GM12878 (cell line): ENCODE measurements at regions not wholly inside any gene's neighbourhood (a gene's known extent, or its start where the extent isn't known, plus 50 kb on each side); places are given as distances from the start of the nearest gene placed in this dataset.
A peak's percentile ranks its signal among the peaks of the same experiment; 100 is the strongest.

Experiments
- ATAC-seq: fragments of 200-7000 bp; cut with Tn5 transposase; 3 replicates; pipeline ENCODE4 v1.9.1; 2020; ENCODE audit warnings: mild to moderate bottlenecking, moderate library complexity
- BruUV-seq: library from RNA; stranded (reverse); fragments of 400-500 nt; replicated peaks from 2 replicates; lab custom pipeline; 2021; lab: Mats Ljungman, UMichigan
- CTCF ChIA-PET: fragments of 300-600 bp; sonication (Branson Sonifier 250); formaldehyde crosslinking; extraction: SDS; loops from one replicate; lab custom pipeline; 2021; ENCODE audit warnings: inconsistent platforms; lab: Yijun Ruan, JAX
- POLR2A ChIA-PET: fragments of 350-600 bp; formaldehyde crosslinking; extraction: SDS; loops from one replicate; lab custom pipeline; 2021; ENCODE audit warnings: inconsistent platforms; lab: Charles Lee
- RAD21 ChIA-PET: fragments of 300-600 bp; sonication (Branson Sonifier 250); formaldehyde crosslinking; loops from one replicate; lab custom pipeline; 2023; ENCODE audit warnings: antibody characterized with exemption; ENCODE audit not compliant: unreplicated experiment; lab: Charles Lee
- SMC1A ChIA-PET: fragments of 300-600 bp; sonication (Branson Sonifier 250); formaldehyde crosslinking; loops from one replicate; lab custom pipeline; 2023; ENCODE audit not compliant: unreplicated experiment, uncharacterized antibody; lab: Charles Lee
- DNase-seq: peaks from one replicate; pipeline ENCODE4 v3.0.0-alpha.2; 2011; ENCODE audit warnings: low read depth, low spot score
- FAIRE-seq: peaks from 3 replicates; lab custom pipeline; 2011; peaks lifted over from hg19 to GRCh38; lab: Jason Lieb, UNC
- H2AFZ ChIP-seq: 2 replicates; pipeline ENCODE4 v1.6.0; 2011; ENCODE audit warnings: low read depth, low read length, control low read depth; ENCODE audit not compliant: control insufficient read depth
- H3K27ac ChIP-seq: 2 replicates; pipeline ENCODE4 v1.5.1; 2011; ENCODE audit warnings: control low read depth; ENCODE audit not compliant: control insufficient read depth, insufficient read depth
- H3K27me3 ChIP-seq, 2 experiments: replicated peaks in 1 of 2; 2 replicates each; pipeline versions ENCODE4 v1.6.0 to v1.6.1; 2011; ENCODE audit warnings: low read length in 1 of 2; ENCODE audit not compliant: control insufficient read depth in 2 of 2, insufficient read depth in 2 of 2
- H3K36me3 ChIP-seq, 2 experiments: 2 replicates each; pipeline ENCODE4 v1.5.1; 2011; ENCODE audit warnings: low read length in 1 of 2; ENCODE audit not compliant: control insufficient read depth in 2 of 2, insufficient read depth in 2 of 2
- H3K4me1 ChIP-seq: 2 replicates; pipeline ENCODE4 v1.6.1; 2011; ENCODE audit warnings: mild to moderate bottlenecking, low read length, moderate library complexity, mixed read lengths; ENCODE audit not compliant: control insufficient read depth, insufficient read depth
- H3K4me2 ChIP-seq: 2 replicates; pipeline ENCODE4 v1.6.0; 2011; ENCODE audit warnings: control low read depth; ENCODE audit not compliant: control insufficient read depth, insufficient read depth
- H3K4me3 ChIP-seq: fragments of 200-600 bp; sonication (generic); 2 replicates; pipeline ENCODE4 v1.5.1; 2016
- H3K79me2 ChIP-seq: 2 replicates; pipeline ENCODE4 v1.6.0; 2011; ENCODE audit warnings: low read length; ENCODE audit not compliant: control insufficient read depth, insufficient read depth
- H3K9ac ChIP-seq: 2 replicates; pipeline ENCODE4 v1.8.0; 2011; ENCODE audit warnings: low read length, control low read depth, mixed read lengths; ENCODE audit not compliant: control insufficient read depth, insufficient read depth
- H3K9me3 ChIP-seq: replicated peaks from 3 replicates; pipeline ENCODE4 v1.5.1; 2011; ENCODE audit warnings: mild to moderate bottlenecking, low read length; ENCODE audit not compliant: control insufficient read depth, insufficient read depth
- H4K20me1 ChIP-seq: 2 replicates; pipeline ENCODE4 v1.6.0; 2011; ENCODE audit not compliant: control insufficient read depth, insufficient read depth
- BCL11A ChIP-seq: IDR thresholded peaks from 2 replicates; pipeline ENCODE4 v1.6.1; 2011; ENCODE audit warnings: low read depth, low read length
- CBX5 ChIP-seq: sonication (generic); IDR thresholded peaks from 2 replicates; pipeline ENCODE4 v1.6.1; 2016; ENCODE audit warnings: low read depth, moderate library complexity, mild to moderate bottlenecking, inconsistent platforms
- HDAC6 ChIP-seq: fragments of 200-600 bp; sonication (generic); IDR thresholded peaks from one replicate; pipeline ENCODE4 v1.8.0; 2017; ENCODE audit warnings: antibody characterized with exemption; ENCODE audit not compliant: unreplicated experiment
- IKZF1 ChIP-seq: fragments of 450-650 bp; conservative IDR thresholded peaks from 2 replicates; pipeline ENCODE4 v1.6.1; 2017; ENCODE audit warnings: antibody characterized with exemption, mild to moderate bottlenecking
- MXI1 ChIP-seq: fragments of 150-350 bp; IDR thresholded peaks from 2 replicates; pipeline ENCODE4 v1.6.1; 2011; ENCODE audit warnings: low read depth, mild to moderate bottlenecking, inconsistent platforms, low read length, improper control_type of control experiment
- PBX3 ChIP-seq: IDR thresholded peaks from 2 replicates; pipeline ENCODE4 v1.6.1; 2011; ENCODE audit warnings: mild to moderate bottlenecking, low read depth, low read length, moderate library complexity; ENCODE audit not compliant: insufficient replicate concordance
- POLR2AphosphoS2 ChIP-seq: IDR thresholded peaks from 2 replicates; pipeline ENCODE4 v1.6.1; 2011; ENCODE audit warnings: low read depth, mild to moderate bottlenecking, low read length, improper control_type of control experiment, moderate library complexity
- RAD21 ChIP-seq: IDR thresholded peaks from 2 replicates; pipeline ENCODE4 v1.6.1; 2011; ENCODE audit warnings: mild to moderate bottlenecking, low read depth, low read length, moderate library complexity; ENCODE audit not compliant: insufficient read depth
- RELA ChIP-seq: fragments of 450-650 bp; IDR thresholded peaks from 2 replicates; pipeline ENCODE4 v1.8.0; 2014; ENCODE audit warnings: borderline replicate concordance; ENCODE audit not compliant: partially characterized antibody
- SPI1 ChIP-seq: IDR thresholded peaks from 2 replicates; pipeline ENCODE4 v1.6.1; 2011; ENCODE audit warnings: low read depth, mild to moderate bottlenecking, low read length, moderate library complexity, borderline replicate concordance; ENCODE audit not compliant: insufficient read depth
- SRF ChIP-seq, 2 experiments: IDR thresholded peaks; 2 replicates each; pipeline ENCODE4 v1.6.1; 2011; ENCODE audit warnings: low read depth in 2 of 2, low read length in 2 of 2, mild to moderate bottlenecking in 1 of 2, moderate library complexity in 1 of 2
- STAT1 ChIP-seq: fragments of 450-650 bp; conservative IDR thresholded peaks from 2 replicates; pipeline ENCODE4 v1.6.1; 2014; ENCODE audit warnings: antibody characterized with exemption, mild to moderate bottlenecking
- TCF12 ChIP-seq: IDR thresholded peaks from 2 replicates; pipeline ENCODE4 v1.6.1; 2011; ENCODE audit warnings: low read depth, mild to moderate bottlenecking, low read length
- ZNF274 ChIP-seq: IDR thresholded peaks from one replicate; pipeline ENCODE4 v1.8.0; 2011; ENCODE audit not compliant: insufficient read length, insufficient read depth
- WGBS: methylation state at CpG from one replicate; pipeline ENCODE4 v1.1.6; 2016; ENCODE audit warnings: low lambda C conversion rate; ENCODE audit not compliant: insufficient replicate concordance, insufficient coverage; ENCODE audit errors: missing lambda C conversion rate; 5-methylcytosine and 5-hydroxymethylcytosine counted together
- in situ Hi-C: fragments of 300-500 bp; cut with MboI; formaldehyde crosslinking; loops from 9 replicates; pipeline ENCODE4 v1.14.3; 2018; ENCODE audit warnings: mixed read lengths
- intact Hi-C: fragments of 100-400 bp; cut with micrococcal nuclease; formaldehyde crosslinking; loops from one replicate; pipeline ENCODE4 v1.14.2; 2022; ENCODE audit not compliant: unreplicated experiment
- TF ChIP-seq, protein P1 (sequence below): fragments of 450-650 bp; IDR thresholded peaks from 2 replicates; pipeline ENCODE4 v1.6.1; 2014; ENCODE audit warnings: mild to moderate bottlenecking

GRCh38 chrX:63918611-63919010 lies 133.6 kb upstream of the ARHGEF9 start:
- H3K4me2 ChIP-seq = no peak overlapping the region
- H2AFZ ChIP-seq = no peak overlapping the region
- no peak for ATAC-seq
- ChIA-PET RAD21 (no interaction called here), POLR2A (no interaction called here), SMC1A (no interaction called here), CTCF (interaction anchor here (1.2 kb wide), 1 partner anchor 498 kb away, joined by 3 read pairs; no protein-coding TSS in a partner anchor)
- no peak overlapping the region for H3K4me3 ChIP-seq
- no peaks in the 10 kb centered on the region; the same call in 2 of the 3 replicates for H3K9me3 ChIP-seq
- DNase-seq = no peak
- BruUV-seq = no TSS peak
- no peaks in the 10 kb centered on the region for H3K4me1 ChIP-seq
- no peaks in the 10 kb centered on the region for H3K27me3 ChIP-seq
- no peaks in the 10 kb centered on the region for H3K79me2 ChIP-seq
- no peaks in the 10 kb centered on the region for H4K20me1 ChIP-seq
- in situ Hi-C loops (no loop called here), intact Hi-C loops (no loop called here)
- TF ChIP-seq POLR2AphosphoS2 = no peak
- TF ChIP-seq TCF12 = no peak
- TF ChIP-seq RAD21 = 0 out of 2 replicates have a peak, but pooled peaks have one; percentile 18
- FAIRE-seq = no peak
- no peaks in the 10 kb centered on the region for H3K36me3 ChIP-seq
- no peak overlapping the region for H3K9ac ChIP-seq
- no peak overlapping the region for H3K27ac ChIP-seq
- WGBS = 7% methylated on average over 1 of the region's 1 CpG

DNA sequence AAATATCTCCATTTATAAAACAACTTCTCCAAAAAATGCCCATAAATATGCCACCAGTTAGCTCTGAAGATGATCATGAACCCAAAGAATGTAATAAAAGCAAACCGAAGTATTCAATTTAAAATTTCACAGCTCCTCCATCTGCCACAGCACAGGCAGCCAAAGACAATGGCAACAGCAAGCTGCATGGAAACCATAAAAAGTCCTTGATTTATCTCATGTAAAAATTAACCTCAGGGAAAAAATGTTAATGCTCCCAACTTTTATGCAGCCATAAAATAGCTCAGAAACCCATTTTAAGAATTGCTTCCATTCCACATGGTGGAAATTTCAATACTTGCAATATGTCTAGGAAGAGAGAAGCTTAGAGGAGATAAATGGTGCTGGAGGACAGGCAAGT lies 132.3 kb upstream of the ARHGEF9 start:
- BruUV-seq = no TSS peak
- intact Hi-C loops (no loop called here), in situ Hi-C loops (no loop called here)
- no peak for ATAC-seq
- POLR2A ChIA-PET = interaction anchor here (0.5 kb wide), 1 partner anchor 375 kb away, joined by 3 read pairs; no protein-coding TSS in a partner anchor
- Histone ChIP-seq H3K27ac (no peak overlapping the region), H3K4me2 (no peak overlapping the region), H3K36me3 (no peaks in the 10 kb centered on the region), H2AFZ (no peak overlapping the region), H3K79me2 (no peaks in the 10 kb centered on the region), H3K4me3 (no peak overlapping the region), H3K27me3 (no peaks in the 10 kb centered on the region), H3K9ac (no peak overlapping the region), H3K9me3 (no peaks in the 10 kb centered on the region; the same call in 1 of the 3 replicates), H4K20me1 (no peaks in the 10 kb centered on the region), H3K4me1 (no peaks in the 10 kb centered on the region)
- no peak for FAIRE-seq
- SMC1A ChIA-PET = interaction anchor here (0.6 kb wide), 1 partner anchor 904 kb away, joined by 3 read pairs; no protein-coding TSS in a partner anchor
- RAD21 ChIA-PET = no interaction called here
- CTCF ChIA-PET = no interaction called here
- WGBS = 0% methylated on average over 1 of the region's 1 CpG
- DNase-seq = no peak
- TF ChIP-seq BCL11A = no peak
- no peak for TF ChIP-seq CBX5
- TF ChIP-seq RAD21 = no peak
- TF ChIP-seq ZNF274 = no peak
- TF ChIP-seq RELA = no peak
- no peak for TF ChIP-seq STAT1
- no peak for TF ChIP-seq PBX3
- no peak for TF ChIP-seq SPI1
- TF ChIP-seq SRF (IDR thresholded peaks at IDR 0.05; ENCODE audit: low read depth in 2 of 2, low read length in 2 of 2) = no peak
- no peak for TF ChIP-seq IKZF1
- no peak for TF ChIP-seq HDAC6
- TF ChIP-seq MXI1 = no peak
- TF ChIP-seq, protein P1, sequence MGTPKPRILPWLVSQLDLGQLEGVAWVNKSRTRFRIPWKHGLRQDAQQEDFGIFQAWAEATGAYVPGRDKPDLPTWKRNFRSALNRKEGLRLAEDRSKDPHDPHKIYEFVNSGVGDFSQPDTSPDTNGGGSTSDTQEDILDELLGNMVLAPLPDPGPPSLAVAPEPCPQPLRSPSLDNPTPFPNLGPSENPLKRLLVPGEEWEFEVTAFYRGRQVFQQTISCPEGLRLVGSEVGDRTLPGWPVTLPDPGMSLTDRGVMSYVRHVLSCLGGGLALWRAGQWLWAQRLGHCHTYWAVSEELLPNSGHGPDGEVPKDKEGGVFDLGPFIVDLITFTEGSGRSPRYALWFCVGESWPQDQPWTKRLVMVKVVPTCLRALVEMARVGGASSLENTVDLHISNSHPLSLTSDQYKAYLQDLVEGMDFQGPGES = no peak
